Daoy (cell line): ENCODE measurements at regions not wholly inside any gene's neighbourhood (a gene's known extent, or its start where the extent isn't known, plus 50 kb on each side); places are given as distances from the start of the nearest gene placed in this dataset.
A peak's percentile ranks its signal among the peaks of the same experiment; 100 is the strongest.
"Not testable (repeated sequence)": the region's sequence is repeated elsewhere in the genome, so short reads cannot be mapped to it uniquely, and the experiment has no call there.

Source experiments
- DNase-seq: peaks from one replicate; pipeline ENCODE4 v3.0.0-alpha.2; 2015; ENCODE audit warnings: low read depth

- DNase-seq: no peak
Measured at GRCh38 chr21:23890652-23891051, 1716.6 kb downstream of the MRPL39 start.

GRCh38 chr21:23887725-23888306 lies 1719.5 kb downstream of the MRPL39 start:
- DNase-seq: peak; percentile 12

GRCh38 chr21:23886828-23887724 lies 1720.2 kb downstream of the MRPL39 start:
- no peak for DNase-seq

DNA sequence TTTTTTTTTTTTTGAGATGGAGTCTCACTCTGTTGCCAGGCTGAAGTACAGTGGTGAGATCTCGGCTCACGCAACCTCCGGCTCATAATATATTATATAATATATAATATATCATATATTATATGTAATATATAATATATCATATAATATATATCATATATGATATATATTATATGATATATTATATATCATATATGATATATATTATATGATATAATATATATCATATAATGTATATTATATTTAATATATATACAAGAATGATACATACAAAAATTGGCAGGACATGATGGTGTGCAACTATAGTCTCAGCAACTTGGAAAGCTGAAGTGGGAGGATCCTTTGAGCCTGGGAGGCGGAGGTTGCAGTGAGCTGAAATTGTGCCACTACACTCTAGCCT lies 1725.5 kb downstream of the MRPL39 start:
- no peak for DNase-seq

DNA sequence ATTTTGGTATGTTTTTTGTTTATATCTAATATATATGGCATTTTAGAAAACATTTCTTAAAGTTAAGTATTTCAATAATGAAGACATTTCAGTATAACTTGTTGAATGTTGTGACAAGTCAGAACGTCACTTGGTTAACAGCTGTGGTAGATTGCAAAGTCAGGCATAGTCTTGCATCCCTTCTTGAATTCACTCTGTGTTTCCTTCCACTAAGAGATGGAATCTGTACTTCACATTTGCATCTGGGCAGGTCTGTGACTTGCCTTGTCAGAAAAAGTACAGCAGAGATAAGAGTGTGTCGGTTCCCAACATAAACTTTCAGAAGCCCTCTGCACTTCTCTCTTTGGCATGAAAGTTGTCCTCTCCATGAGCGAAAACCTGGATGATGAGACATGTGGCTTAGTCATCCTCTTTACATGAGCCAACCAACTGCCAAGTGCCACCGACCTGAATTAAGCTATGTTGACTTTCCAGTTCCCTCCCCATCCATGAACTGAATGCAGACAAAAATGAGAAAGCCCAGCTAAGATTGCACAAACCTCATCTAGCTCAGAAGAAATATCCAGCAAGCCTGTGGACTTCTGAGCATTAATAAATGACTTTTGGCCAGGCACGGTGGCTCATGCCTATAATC lies 1730.2 kb downstream of the MRPL39 start:
- no peak for DNase-seq

DNA sequence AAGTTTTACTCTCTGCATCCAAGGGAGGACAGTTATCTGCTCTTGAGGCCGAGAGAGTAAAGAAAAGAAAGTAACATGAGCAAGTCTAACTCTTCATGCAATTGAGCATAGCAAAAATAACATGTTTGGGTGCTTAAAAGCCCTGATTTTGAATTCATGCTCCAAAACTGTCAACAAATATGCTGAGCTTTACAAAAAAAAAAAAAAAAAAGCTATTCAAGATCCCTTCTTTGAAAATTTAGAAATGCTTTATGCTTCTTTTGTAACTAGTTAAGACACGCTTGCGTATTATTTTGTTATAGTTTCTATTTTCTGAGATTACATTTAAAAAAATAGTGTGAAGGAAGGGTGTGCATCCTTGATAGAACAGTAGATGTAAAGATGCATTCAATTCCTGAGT lies 1733.0 kb downstream of the MRPL39 start:
- no peak for DNase-seq

GRCh38 chr21:23861911-23862504 lies 1745.3 kb downstream of the MRPL39 start:
- no peak for DNase-seq

GRCh38 chr21:23858878-23859277 lies 1748.4 kb downstream of the MRPL39 start:
- DNase-seq: no peak

- DNase-seq: no peak
Measured at GRCh38 chr21:23853796-23854379, 1753.4 kb downstream of the MRPL39 start.

GRCh38 chr21:23837564-23837963 lies 1769.7 kb downstream of the MRPL39 start:
- DNase-seq: no peak

GRCh38 chr21:23822760-23823159 lies 1784.5 kb downstream of the MRPL39 start:
- no peak for DNase-seq

DNA sequence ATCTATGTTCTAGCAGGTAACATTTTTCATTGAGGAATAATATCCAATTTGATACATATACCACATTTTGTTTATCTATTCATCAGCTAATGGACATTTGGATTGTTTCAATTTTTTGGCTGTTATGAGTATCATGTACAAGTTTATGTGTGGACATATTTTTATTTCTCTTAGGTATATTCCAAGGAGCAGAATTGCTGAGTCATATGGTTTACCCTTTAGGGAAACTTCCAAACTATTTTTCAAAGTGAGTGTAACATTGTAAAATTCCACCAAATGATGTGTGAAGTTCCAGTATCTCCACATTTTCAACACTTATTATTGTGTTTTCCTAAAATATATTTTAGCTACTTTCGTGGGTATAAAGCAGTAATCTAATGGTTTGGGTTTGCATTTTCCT lies 1789.9 kb downstream of the MRPL39 start:
- DNase-seq: no peak

GRCh38 chr21:23812485-23812884 lies 1794.8 kb downstream of the MRPL39 start:
- no peak for DNase-seq

DNA sequence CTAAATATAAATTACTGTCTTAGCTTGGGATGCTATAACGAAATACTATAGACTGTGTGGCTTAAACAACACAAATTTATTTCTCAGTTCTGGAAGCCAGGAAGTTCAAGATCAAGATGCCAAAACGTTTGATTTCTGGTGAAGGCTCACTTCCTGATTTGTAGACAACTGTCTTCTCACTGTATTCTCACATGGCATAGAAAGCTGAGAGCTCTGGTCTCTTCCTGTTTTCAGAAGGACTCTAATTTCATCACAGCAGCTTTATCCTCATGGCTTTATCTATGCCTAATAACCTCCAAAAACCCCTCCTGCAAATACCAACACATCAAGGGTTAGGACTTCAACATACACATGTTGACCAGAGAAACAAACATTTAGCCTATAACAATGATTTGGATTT lies 1795.5 kb downstream of the MRPL39 start:
- no peak for DNase-seq

- DNase-seq: no peak
Measured at GRCh38 chr21:23809573-23809972, 1797.7 kb downstream of the MRPL39 start.

DNA sequence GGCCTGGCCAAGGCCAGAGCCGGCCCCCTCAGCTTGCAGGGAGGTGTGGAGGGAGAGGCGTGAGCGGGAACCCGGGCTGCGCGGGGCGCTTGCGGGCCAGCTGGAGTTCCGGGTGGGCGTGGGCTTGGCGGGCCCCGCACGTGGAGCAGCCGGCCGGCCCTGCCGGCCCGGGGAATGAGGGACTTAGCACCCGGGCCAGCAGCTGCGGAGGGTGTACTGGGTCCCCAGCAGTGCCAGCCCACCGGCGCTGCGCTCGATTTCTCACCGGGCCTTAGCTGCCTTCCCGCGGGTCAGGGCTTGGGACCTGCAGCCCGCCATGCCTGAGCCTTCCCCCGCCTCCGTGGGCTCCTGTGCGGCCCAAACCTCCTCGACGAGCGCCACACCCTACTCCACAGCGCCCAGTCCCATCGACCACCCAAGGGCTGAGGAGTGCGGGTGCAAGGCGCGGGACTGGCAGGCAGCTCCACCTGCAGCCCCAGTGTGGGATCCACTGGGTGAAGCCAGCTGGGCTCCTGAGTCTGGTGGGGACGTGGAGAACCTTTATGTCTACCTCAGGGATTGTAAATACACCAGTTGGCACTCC lies 1800.2 kb downstream of the MRPL39 start:
- DNase-seq: not testable (repeated sequence)

GRCh38 chr21:23804866-23805265 lies 1802.4 kb downstream of the MRPL39 start:
- DNase-seq: no peak

- DNase-seq: no peak
Measured at GRCh38 chr21:23801292-23801691, 1806.0 kb downstream of the MRPL39 start.

GRCh38 chr21:23799376-23799775 lies 1807.9 kb downstream of the MRPL39 start:
- no peak for DNase-seq

GRCh38 chr21:23792300-23792699 lies 1815.0 kb downstream of the MRPL39 start:
- no peak for DNase-seq

DNA sequence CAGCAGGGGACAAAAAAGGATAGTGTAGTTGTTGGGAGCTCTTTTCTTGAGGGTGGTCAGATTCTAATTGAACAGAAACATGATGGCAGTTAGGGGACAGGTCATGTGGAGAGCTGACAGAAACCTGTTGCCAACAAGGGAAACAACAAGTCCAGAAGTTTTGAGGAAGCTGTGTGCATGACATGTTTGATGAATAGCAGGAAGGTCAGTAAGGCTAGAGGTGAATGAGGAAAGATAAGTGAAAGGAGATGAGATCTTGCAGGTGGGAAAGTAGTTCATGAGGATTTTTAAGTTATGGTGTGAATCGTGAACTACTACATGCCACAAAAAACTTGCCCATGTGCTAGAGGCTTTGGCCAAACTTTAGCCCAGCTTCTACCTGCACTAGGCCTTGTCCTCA lies 1817.4 kb downstream of the MRPL39 start:
- DNase-seq: no peak

DNA sequence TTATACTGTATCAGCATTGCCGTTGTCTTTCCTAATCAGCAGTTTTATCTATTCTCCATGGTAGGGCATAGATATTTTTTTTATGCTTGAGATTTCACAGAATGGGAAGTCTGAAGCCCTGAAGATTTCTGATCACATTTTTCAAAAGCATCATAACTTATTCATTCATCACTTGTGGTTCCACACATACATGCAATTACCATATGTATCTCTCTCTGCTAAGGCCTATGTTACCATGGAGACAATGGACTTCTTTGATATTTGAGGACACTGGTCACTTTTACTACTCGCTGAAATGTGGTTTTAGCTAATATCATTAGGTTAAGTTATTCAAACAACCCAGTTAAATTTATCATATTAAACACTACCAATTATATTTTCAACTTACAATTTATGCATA lies 1827.0 kb downstream of the MRPL39 start:
- DNase-seq: no peak
